Ishikawa (cell line): ENCODE measurements at regions not wholly inside any gene's neighbourhood (a gene's known extent, or its start where the extent isn't known, plus 50 kb on each side); places are given as distances from the start of the nearest gene placed in this dataset.

Experiments
- CEBPB ChIP-seq: IDR thresholded peaks from 2 replicates; pipeline ENCODE4 v1.6.1; 2012
- CREB1 ChIP-seq: IDR thresholded peaks from 2 replicates; pipeline ENCODE4 v1.6.1; 2012; ENCODE audit warnings: low read depth
- EGR1 ChIP-seq: IDR thresholded peaks from 2 replicates; pipeline ENCODE4 v1.6.1; 2012
- EP300 ChIP-seq: IDR thresholded peaks from 2 replicates; pipeline ENCODE4 v1.6.1; 2012; ENCODE audit warnings: borderline replicate concordance
- NFIC ChIP-seq: IDR thresholded peaks from 2 replicates; pipeline ENCODE4 v1.6.1; 2012
- RAD21 ChIP-seq: IDR thresholded peaks from 2 replicates; pipeline ENCODE4 v1.6.1; 2012; ENCODE audit warnings: low read depth
- TAF1 ChIP-seq: IDR thresholded peaks from 2 replicates; pipeline ENCODE4 v1.6.1; 2012; ENCODE audit warnings: low read depth, mild to moderate bottlenecking
- TEAD4 ChIP-seq: IDR thresholded peaks from 2 replicates; pipeline ENCODE4 v1.6.1; 2012
- YY1 ChIP-seq: IDR thresholded peaks from 2 replicates; pipeline ENCODE4 v1.6.1; 2012; ENCODE audit warnings: low read depth
- TF ChIP-seq, protein P1 (sequence below): IDR thresholded peaks from 2 replicates; pipeline ENCODE4 v1.6.1; 2012

DNA sequence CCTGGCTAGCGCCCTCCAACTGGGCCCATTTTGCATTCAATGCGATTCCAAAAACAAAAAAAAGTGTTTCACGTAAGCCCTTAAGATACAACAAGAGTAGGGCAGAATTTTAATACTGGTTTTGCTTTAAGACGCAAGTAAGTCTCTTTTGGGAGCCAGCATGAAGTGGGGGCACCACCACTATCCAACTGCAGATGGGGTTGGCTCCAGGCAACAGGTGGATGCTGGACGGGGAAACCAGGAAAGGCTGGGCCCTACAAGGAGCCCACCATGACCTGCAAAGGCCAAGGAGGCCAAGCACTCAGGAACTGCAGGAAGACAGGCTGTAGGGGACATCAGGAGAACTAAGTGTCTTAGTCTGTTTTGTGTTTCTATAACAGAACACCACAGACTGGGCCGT, 86.5 kb upstream of the INSIG1 start:
- no peak for TF ChIP-seq RAD21
- TF ChIP-seq EGR1, result no peak
- TF ChIP-seq YY1, result no peak
- TF ChIP-seq EP300, result no peak
- no peak for TF ChIP-seq TAF1
- no peak for TF ChIP-seq TEAD4
- no peak for TF ChIP-seq CEBPB
- no peak for TF ChIP-seq NFIC
- no peak for TF ChIP-seq CREB1
- TF ChIP-seq, protein P1, sequence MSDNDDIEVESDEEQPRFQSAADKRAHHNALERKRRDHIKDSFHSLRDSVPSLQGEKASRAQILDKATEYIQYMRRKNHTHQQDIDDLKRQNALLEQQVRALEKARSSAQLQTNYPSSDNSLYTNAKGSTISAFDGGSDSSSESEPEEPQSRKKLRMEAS, result no peak
